ENCODE measurements at regions not wholly inside any gene's neighbourhood (a gene's known extent, or its start where the extent isn't known, plus 50 kb on each side); places are given as distances from the start of the nearest gene placed in this dataset.
"Not testable (repeated sequence)": the region's sequence is repeated elsewhere in the genome, so short reads cannot be mapped to it uniquely, and the experiment has no call there.

DNA sequence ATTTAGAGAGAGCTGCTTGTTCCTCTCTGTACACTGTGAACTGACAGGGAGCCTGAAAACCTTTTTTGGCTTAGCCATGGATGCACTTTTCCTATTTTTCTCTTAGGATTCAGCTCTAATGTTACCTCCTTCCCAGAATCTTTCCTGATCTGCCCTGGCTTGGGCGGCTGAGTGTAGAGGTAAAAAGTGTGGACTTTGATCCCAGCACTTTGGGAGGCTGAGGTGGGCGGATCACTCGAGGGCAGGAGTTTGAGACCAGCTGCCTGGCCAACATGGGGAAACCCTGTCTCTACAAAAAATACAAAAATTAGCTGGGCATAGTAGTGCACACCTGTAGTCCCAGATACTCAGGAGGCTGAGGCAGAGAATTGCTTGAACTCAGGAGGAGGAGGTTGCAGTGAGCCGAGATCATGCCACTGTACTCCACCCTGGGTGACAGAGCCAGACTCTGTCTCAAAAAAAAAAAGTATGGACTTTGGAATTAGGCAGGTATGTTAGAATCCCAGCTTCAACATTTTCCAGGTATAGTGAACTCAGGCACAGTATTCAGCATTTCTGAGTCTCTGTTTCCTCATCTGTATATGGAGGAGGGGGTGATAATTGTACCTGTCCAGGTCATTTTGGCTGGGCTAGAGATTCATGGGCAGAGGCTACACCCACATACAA, 212.5 kb upstream of the EEF2KMT start:
- DNase-seq (ENCODE audit: low read depth): no peak

DNA sequence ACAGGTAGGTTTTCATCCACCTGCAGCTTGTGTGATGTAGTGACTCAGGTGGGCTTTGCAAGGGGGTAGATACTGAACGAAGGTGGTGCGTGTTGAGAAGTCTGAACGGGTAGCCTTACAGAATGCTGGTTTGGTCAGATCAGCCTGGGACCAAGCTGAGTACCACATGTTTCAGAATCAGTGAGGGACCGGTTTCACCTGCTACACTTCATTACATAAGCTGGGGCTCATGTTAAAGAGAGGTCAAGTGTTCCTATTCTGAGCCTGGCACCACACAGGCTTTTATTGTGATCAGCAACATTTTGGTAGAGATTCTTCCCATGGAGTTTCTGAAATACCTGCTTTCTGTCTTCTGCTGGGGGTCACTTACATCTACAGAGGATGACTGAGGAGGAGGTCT, 207.4 kb upstream of the EEF2KMT start:
- no peak for DNase-seq (ENCODE audit: low read depth)

DNA sequence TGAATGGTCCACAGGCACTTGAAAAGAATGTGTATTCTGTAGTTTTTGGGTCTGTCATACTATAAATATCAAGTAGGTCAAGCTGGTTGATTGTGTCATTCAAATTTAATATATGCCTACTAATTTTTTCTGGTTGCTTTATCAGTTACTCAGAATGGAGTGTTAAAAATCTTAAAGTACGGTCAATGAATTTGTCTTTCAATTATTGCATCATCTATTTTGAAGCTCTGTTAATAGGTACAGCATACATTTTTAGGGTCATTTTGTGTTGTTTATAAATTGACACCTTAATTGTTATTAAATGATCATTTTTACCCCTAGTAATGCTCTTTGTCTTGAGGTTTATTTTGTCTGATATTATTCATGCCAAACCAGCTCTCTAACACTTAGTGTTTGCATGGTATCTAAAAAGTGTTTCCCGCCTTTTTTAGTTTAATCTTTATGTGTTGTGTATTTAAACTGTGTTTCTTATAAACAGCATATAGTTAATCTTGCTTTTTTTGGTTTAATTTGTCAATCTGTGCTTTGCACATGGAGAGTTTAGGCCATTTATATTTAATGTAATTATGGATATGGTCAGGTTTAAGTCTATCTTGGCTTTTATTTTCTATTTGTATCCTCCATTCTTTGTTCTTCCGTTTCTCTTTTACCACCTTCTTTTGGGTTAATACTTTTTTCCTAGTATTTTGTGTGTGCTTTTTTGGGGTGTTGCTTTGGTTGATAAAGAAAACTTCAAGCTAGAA, 204.9 kb upstream of the EEF2KMT start:
- DNase-seq (ENCODE audit: low read depth): no peak

DNA sequence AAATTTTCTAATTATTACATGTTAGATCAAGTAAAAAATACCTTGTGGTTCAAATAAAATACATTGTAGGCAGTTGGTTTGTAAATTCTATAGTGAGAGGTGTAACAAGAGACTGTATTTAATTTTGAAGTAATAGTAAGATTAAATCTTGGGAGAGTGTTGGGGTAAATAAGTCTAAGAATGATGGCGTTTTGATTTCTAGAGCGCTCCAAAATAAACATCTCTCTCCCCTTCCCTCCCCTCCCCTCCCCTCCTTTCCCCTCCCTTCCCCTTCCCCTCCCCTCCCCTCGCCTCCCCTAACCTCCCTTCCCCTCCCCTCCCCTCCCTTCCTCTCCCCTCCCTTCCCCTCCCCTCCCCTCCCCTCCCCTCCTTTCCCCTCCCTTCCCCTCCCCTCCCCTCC, 200.6 kb upstream of the EEF2KMT start:
- DNase-seq (ENCODE audit: low read depth): no peak

DNA sequence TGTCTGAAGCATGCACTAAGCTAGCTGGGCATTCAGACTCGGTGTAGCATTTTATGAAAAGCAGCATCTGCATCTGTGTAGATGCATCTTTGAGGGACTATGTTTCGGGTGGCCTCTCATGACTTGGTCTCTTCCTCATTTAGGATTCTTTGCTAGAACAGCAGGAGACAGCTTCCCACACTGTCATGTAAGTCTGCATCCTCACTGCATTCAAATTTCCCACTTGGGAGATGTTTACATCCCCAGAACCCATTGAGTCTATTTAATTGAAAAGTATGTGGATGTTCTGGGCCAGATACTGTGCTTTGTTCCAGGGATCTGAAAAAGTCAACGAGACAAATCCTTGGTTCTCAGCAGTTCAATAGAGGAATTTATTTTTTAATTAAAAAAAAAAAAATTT, 198.6 kb upstream of the EEF2KMT start:
- DNase-seq (ENCODE audit: low read depth): no peak

DNA sequence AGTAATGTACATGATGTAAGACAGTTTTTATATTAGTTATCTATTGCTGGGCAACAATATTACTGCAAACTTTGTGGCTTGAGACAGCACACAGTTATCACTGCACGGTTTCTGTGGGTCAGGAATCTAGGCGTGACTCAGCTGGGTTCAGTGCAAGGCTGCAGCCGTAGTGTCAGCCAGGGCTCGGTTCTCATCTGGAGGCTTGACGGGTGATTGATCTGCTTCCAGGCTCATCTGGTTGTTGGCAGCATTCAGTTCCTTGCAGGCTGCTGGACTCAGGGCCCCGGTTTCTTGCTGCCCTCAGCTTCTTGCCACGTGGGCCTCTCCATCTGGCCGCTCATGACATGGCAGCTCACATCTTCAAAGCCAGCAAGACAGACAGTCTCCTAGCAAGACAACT, 197.7 kb upstream of the EEF2KMT start:
- not testable (repeated sequence) for DNase-seq (ENCODE audit: low read depth)

DNA sequence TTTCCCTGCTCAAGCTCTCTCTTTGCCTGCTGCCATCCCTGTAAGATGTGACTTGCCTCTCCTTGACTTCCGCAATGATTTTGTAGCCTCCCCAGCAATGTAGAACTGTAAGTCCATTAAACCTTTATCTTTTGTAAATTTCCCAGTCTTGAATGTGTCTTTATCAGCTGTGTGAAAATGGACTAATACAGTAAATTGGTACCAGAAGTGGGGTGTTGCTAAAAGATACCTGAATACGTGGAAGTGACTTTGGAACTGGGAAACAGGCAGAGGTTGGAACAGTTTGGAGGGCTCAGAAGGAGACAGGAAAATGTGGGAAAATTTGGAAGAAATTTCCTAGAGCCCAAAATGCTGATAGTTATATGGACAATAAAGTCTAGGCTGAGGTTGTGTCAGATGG, 184.6 kb upstream of the EEF2KMT start:
- not testable (repeated sequence) for DNase-seq (ENCODE audit: low read depth)

DNA sequence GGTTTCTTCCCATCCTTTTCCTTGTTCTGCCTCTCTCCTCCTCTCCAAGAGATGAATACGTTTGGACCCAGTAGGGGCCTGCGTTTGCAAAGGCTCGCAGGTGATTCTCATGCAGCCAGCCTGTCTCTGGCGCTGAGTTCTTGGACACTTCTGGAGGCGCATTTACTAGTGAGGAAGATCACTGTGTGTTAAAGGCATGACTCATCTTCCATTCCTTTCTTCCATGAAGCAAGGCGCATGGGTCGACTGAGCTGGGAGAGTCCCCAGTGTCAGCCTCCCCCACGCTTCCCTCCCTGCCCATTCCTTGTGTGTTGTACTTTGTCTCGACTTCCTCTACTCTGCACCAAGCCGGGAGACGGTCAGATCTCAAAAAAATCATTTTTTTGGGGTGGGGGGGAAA, 159.9 kb upstream of the EEF2KMT start:
- no peak for DNase-seq (ENCODE audit: low read depth)

DNA sequence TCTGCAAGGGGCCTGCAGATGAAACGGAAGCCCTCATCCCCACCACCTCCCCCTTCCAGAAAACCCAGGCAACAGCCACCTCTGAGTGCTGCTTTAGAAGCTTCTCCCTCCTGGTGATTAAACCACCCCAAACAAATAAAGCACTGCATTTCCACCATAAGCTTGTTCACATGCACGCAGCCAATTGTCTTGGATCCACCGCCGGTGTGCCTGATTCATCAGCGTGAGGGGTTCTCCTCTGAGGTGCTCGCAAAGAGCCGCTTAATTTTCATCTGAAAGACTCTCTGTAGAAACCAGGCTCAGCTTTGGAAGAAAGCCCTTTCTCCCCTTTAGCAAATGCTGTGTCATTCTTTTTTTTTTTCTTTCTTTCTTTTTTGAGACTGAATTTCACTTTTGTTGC, 155.2 kb upstream of the EEF2KMT start:
- no peak for DNase-seq (ENCODE audit: low read depth)

DNA sequence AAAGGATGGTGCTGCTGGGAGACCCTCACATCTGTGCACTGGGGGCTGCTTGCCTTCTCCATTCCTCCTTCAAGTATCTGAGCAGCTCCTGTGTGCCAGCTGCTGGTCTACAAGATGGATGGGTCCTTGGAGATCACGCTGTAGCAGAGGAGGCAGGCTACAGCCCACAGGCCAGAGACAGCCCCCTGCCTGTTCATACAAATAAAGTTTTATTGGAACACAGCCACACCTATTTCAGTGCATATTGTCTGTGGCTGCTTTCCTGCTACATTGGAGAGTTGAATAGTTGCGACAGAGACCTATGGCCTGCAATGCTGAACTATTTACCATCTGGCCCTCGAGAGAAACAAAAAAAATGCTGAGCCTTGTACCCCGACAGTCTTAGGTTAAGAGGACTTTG, 149.8 kb upstream of the EEF2KMT start:
- DNase-seq (ENCODE audit: low read depth): not testable (repeated sequence)

DNA sequence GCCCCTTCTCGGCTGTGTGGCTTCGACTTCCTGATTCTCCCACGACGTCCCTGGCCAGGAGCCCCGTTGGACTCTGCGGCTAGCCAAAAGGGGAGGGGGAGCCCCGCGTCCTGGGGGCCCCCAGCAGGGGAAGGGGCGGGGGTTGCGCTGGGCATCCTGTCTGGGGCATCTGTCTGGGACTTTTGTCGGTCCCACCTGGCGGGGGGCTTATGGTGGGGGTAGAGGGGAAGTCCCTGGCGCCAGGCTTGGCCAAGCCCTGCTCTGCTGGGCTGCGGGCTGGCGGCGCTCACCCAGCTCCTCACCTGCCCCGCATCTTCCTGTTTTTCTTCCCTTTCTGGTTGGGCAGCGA, 142.7 kb upstream of the EEF2KMT start:
- not testable (repeated sequence) for DNase-seq (ENCODE audit: low read depth)

DNA sequence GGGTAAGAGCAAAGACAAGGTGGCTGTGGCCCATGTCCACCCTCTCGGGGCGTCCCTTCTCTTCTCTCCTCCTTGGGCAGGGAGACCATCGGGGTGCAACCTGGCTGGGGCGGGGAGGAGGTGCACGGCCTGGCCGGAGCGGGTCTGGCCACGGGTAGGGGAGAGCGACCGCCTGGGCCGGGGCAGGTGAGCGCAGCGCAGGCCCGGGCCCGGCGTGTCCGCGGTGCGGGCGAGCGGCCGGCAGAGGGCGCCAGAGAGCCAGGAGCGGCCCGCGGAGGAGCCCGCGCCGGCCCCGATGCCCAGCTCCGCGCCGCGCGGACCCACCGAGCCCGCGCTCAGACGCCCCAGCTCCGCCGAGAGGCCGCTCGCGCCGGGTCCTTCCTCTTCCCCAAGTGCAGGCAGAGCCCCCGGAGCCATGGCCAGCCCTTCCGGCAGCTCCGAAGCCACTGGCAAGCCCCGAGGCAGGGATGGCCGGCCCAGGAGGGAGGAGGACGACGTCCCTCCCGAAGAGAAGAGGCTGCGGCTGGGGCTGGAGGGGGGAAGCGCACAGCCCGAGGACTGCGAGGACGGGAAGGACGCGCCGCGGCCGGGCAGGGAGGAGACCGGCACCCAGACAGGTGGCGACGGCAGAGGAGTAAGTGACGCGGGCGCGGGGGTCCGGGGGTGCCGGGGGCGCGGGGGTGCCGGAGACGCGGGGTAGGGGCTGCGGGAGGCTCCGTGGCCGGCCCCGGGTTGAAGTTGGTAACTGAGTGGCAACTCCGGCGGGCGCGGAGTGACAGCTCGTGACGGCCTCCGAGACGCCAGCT, 142.1 kb upstream of the EEF2KMT start:
- not testable (repeated sequence) for DNase-seq (ENCODE audit: low read depth)

DNA sequence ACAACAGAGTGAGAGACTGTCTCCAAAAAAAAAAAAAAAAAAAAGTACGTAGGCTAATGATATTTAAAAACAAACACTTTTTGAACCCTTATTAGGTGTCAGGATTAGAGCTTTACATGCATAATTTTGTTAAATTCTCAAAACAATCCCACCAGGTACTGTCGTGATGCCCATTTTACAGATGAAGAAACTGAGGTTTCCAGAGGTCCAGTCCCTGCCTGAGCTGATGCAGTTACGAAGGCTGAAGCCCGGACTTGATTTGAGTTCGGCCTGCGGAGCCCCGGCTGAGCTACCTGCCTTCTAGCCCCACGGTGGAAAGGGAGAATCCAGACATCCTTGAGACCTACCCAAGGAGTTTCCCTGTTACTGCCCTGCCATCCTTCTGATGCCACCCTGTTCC, 137.5 kb upstream of the EEF2KMT start:
- no peak for DNase-seq (ENCODE audit: low read depth)

DNA sequence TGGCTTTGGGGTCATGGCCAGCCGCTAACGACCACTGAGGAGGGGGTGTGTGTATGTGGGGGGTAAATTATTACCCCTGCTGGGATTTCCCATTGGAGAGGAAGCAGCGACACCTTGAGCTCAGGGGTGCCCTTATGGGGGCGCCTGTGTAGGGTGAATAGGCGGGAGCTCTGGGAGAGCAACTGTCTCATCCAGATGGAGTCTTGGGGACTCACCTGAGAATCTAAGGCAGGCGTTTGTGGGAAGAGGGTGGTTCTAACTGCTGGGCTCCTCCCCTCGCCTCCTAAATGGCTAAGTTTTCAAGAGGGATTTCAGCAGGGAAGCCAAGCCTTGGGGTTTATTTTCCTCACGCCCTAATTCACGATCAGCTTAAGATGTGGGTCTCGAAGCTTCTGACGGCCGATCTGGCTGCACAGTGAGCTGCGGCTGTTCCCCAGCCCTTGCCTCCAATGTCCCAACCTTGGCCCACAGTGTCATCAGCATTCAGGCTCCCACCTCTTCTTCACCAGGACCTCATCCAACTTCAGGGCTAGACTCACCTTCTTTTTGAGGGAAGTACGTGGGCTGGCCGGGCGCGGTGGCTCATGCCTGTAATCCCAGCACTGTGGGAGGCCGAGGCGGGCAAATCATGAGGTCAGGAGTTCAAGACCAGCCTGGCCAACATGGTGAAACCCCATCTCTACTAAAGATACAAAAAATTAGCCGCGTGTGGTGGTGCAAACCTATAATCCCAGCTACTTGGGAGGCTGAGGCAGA, 136.9 kb upstream of the EEF2KMT start:
- no peak for DNase-seq (ENCODE audit: low read depth)

DNA sequence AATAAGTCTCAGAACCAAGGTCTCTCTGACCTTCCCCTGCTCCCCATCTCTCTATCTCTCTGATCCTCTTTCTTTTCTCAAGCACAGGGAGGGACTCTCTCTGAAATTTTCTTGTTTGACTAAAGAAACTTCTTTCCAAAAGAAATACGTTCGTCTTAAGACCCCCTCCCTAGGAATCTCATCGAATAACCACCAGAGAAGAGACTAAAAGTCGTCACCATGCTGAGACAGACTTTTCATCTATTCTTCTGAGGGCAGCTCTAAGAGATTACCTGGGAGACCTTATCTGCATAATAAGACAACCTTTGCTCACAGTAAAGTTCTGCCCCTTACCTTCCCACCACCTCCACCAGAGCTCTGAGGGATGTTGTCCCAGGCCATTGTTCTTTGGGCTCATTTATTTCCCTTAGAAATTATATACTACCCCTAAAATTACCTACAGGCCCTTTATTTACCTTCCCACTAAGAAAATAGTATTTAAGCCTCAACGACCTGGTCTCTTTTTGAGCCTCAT, 133.7 kb upstream of the EEF2KMT start:
- DNase-seq (ENCODE audit: low read depth): no peak

DNA sequence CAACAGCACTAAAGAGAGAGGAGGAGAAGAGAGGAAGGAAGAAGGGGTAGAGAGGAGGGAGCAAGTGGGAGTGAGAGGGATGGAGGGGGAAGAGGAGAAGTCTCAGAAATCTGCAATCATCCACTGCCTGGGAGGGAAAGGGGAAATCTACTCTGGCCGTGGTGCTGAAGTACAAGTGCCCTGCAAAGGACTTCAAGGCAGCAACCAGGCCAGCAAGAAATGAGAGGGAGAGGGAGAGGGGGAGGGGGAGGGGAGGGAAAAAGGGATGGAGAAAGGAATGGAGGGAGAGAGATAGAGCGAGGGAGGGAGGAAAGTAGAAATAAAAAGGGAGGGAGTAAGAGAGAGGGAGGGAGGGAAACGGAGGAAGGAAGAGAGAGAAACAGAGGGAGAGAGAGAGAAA, 130.8 kb upstream of the EEF2KMT start:
- no peak for DNase-seq (ENCODE audit: low read depth)

DNA sequence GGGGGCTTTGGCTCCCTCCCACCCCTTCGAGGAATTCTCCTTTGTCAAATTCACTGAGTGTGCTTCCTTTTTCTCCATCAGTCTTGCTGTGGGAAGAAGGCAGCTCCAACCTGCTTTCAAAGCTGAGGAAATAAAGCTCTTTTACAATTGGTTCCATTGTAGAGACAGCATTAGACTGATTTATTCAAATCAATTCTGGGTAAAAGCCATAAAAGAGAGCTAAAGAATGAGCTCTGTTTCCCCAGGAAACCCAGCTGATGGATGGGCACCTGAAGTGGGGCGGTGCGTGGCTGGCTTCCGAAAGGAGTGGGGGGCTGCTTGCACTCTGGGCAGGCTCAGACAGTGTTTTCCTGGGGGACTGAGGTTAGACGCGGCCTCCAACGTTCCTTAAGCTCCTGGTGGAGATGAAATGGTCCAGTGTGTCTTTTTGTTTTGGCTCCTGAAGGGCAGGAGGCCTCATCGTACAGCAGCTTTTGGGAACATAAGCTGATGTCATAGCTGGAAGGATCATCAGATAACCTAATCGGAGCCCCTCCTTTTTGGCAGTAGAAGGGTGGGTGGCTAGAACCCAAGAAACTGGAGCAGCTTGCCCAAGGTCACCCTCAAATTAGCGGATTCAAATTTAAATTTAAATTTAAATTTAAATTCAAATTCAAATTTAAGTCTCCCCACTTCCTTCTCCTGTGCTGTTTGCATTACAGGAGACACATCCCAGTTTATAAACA, 128.5 kb upstream of the EEF2KMT start:
- no peak for DNase-seq (ENCODE audit: low read depth)

DNA sequence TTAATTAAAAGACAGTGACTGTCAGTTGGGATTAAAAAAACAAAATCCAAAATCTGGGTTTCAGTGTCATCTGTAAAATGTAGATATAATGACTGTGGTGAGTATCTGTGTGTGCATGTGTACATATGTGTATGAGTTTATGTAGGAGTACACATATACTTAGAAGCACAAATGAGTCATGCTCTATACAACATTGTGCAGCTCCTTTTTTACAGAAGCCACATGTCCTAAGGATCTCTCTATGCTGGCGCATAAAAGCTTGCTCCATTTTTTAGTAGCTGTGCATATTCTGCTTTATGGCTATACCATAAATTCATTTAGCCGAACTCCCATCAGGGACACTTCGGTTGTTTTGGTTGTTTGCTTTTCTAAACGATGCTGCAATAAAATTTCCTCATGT, 125.2 kb upstream of the EEF2KMT start:
- no peak for DNase-seq (ENCODE audit: low read depth)

DNA sequence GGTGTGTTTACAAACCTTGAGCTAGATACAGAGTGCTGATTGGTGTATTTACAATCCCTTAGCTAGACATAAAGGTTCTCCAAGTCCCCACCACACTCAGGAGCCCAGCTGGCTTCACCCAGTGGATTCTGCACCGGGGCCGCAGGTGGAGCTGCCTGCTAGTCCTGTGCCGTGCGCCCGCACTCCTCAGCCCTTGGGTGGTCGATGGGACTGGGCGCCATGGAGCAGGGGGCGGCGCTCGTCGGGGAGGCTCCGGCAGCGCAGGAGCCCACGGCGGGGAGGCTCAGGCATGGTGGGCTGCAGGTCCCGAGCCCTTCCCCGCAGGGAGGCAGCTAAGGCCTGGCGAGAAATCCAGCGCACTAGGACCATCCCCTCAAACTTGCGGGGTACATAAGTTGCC, 124.2 kb upstream of the EEF2KMT start:
- not testable (repeated sequence) for DNase-seq (ENCODE audit: low read depth)

DNA sequence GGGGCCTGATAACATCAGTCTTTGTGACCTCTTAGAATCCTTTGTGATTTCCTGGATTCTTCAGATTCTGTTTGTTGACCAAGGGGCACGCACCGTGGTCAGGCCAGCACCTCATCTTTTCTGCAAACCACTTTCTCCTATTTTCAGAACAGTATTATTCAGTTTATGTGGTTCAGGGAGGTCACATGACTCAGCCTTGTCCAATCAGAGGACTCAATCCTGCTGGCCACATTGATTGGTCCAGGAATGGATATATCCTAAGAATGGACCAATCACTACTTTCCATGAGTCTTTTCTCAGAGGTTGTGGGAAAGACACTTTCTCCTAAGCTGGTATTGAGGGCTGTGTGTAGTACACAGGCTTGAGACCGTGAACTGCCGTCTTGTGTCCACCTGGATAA, 123.1 kb upstream of the EEF2KMT start:
- no peak for DNase-seq (ENCODE audit: low read depth)

DNA sequence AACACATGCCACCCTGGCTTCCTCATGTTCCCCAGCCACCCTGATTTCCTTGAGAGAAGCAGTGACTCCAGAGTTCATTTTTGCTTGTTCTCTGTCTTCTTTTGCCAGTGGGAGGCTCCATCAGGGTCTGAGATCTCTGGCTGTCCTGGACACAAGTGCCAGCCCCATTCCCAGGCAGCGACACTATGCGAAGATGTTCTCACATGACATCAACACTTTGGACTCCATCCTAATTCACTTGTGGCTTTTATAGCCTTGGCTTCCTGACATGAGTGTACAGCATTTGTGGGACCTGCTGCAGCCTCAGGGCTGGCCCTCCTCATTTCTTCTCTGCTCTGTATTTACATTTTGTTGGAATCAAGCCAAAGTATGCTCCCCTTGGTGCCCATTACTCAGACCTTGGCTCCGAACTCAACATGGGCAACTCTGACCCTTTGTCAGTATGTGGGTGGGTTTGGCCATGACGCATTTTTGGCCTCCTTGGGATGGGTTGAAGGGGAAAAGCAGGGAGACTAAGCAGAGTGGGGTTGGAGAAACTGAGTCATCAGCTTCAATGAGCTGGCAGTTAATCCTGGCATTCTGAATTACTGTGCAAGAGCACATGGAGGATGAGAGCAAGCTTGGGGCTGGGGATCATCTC, 119.0 kb upstream of the EEF2KMT start:
- DNase-seq (ENCODE audit: low read depth): no peak

All from iris pigment epithelial cell (primary cell).